RWPE2 (cell line): ENCODE measurements at regions not wholly inside any gene's neighbourhood (a gene's known extent, or its start where the extent isn't known, plus 50 kb on each side); places are given as distances from the start of the nearest gene placed in this dataset.

ENCODE experiments used
- ATAC-seq: fragments of 200-7000 bp; cut with Tn5 transposase; 3 replicates; pipeline ENCODE4 v1.9.1; 2021; ENCODE audit warnings: low read depth
- DNase-seq: peaks from one replicate; pipeline ENCODE4 v3.0.0-alpha.2; 2020; ENCODE audit warnings: low spot score
- H3K27ac ChIP-seq: fragments of 450-650 bp; 2 replicates; pipeline ENCODE4 v1.5.1; 2017; ENCODE audit warnings: mild to moderate bottlenecking; ENCODE audit not compliant: poor library complexity, severe bottlenecking
- H3K27me3 ChIP-seq: fragments of 250-450 bp; sonication (Bioruptor Pico); 2 replicates; pipeline ENCODE4 v1.5.1; 2021; ENCODE audit warnings: mild to moderate bottlenecking, moderate library complexity; ENCODE audit not compliant: insufficient read depth, poor library complexity, severe bottlenecking
- H3K36me3 ChIP-seq: fragments of 250-450 bp; sonication (Bioruptor Pico); 2 replicates; pipeline ENCODE4 v1.5.1; 2020; ENCODE audit warnings: low read depth, mild to moderate bottlenecking, moderate library complexity
- H3K4me1 ChIP-seq: fragments of 250-450 bp; sonication (Bioruptor Pico); 2 replicates; pipeline ENCODE4 v1.5.1; 2021; ENCODE audit warnings: mild to moderate bottlenecking, moderate library complexity; ENCODE audit not compliant: insufficient read depth, poor library complexity, severe bottlenecking
- H3K4me3 ChIP-seq: fragments of 250-450 bp; sonication (Bioruptor Pico); 2 replicates; pipeline ENCODE4 v1.5.1; 2021; ENCODE audit warnings: mild to moderate bottlenecking, moderate library complexity; ENCODE audit not compliant: severe bottlenecking
- H3K9me3 ChIP-seq: fragments of 250-450 bp; sonication (Bioruptor Pico); 2 replicates; pipeline ENCODE4 v1.5.1; 2021; ENCODE audit warnings: mild to moderate bottlenecking, moderate library complexity; ENCODE audit not compliant: severe bottlenecking
- TF ChIP-seq, protein P1 (sequence below): fragments of 450-650 bp; IDR thresholded peaks from one replicate; pipeline ENCODE4 v1.5.1; 2017; ENCODE audit warnings: mild to moderate bottlenecking, moderate library complexity; ENCODE audit not compliant: poor library complexity, severe bottlenecking

DNA sequence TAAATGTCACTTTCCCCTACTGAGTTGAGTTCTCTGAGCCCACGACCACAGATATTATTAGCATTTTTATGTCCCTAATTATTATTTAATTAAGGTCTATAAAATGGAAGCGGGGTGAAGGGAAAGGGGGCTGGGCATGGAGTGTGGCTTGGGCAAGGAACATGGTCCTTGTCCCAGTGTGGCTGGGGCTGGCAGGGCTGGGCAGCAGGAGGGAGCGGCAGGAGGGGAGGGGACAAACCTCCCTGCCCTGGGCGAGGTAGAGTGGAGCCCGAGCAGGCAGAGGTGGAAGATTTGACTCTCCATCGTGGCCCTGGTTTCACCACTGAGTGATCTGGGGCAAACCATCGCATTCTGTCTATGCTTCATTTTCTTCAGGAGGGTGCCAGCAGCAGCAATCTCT, 402.9 kb upstream of the C2CD4B start:
- Histone ChIP-seq H3K4me1 (peaks cover 16% of the 10 kb centered on the region), H3K36me3 (no peaks in the 10 kb centered on the region), H3K9me3 (no peaks in the 10 kb centered on the region), H3K27ac (no peak overlapping the region), H3K4me3 (no peak overlapping the region), H3K27me3 (no peaks in the 10 kb centered on the region)
- ATAC-seq = no peak
- no peak for DNase-seq
- TF ChIP-seq, protein P1, sequence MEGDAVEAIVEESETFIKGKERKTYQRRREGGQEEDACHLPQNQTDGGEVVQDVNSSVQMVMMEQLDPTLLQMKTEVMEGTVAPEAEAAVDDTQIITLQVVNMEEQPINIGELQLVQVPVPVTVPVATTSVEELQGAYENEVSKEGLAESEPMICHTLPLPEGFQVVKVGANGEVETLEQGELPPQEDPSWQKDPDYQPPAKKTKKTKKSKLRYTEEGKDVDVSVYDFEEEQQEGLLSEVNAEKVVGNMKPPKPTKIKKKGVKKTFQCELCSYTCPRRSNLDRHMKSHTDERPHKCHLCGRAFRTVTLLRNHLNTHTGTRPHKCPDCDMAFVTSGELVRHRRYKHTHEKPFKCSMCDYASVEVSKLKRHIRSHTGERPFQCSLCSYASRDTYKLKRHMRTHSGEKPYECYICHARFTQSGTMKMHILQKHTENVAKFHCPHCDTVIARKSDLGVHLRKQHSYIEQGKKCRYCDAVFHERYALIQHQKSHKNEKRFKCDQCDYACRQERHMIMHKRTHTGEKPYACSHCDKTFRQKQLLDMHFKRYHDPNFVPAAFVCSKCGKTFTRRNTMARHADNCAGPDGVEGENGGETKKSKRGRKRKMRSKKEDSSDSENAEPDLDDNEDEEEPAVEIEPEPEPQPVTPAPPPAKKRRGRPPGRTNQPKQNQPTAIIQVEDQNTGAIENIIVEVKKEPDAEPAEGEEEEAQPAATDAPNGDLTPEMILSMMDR = no peak

DNA sequence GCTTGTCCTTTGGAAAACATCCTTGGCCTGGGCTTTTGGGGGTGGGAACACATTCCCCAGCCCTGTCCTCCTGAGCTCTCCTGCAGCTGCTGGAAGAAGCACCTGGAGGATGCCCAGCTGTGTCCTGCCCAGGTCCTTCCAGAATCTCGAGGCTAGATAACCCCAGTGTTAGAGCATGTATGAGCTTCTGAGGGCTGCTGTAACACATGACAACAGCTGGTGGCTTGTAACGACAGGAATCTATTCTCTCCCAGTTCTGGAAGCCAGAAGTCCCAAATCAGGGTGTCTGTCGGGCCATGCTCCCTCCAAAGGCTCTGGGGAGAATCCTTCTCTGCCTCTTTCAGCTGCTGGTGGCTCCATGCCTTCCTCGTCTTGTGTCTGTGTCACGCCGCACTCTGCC, 403.6 kb upstream of the C2CD4B start:
- ATAC-seq = no peak
- TF ChIP-seq, protein P1 = no peak

DNA sequence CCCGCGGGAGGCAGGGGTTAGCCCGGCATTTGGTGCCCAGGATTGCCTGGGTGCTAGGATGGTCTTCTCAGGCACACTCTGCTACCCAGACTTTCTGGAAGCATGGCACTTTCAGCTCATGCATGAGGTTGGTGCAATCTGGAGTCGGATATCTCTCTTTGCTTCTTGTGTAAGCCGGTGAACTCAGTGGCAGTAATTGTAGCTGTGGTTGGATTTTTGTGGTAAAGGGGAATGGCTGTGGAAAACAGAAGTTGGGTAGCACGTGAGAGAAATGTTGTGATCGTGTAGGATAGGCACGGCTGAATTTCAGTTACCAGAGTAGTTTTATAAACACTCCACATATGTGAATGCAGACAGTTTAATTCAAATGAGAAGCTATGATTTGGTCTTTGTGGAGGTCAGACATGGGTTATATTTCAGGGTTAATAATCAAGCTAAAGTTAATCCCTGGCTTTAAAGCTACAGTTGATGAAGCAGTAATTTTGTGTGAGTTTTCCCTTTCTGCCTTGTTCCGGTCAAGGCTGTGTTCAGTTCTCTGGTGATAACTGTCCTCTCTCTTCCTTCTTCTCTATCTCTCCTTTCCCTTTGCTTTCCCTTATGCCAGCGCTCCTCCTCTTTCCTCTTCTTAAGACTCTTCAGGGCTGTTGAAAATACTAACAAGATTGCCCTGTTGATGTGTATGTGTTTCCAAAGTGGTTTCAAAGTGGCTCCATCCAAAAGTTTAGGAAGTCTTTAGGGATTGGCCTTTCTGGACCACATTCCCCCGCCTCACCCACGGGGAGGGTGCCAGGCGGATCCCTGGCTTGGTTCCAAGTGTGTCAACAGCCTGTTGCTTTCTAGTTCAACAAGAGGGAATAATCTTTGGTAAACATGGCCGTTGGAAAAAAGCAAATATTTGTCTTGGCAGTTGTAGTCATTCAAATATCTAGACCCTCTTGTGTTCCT, 404.6 kb upstream of the C2CD4B start:
- Histone ChIP-seq H3K27me3 (no peaks in the 10 kb centered on the region), H3K4me1 (peaks cover 16% of the 10 kb centered on the region), H3K4me3 (no peak overlapping the region), H3K36me3 (no peaks in the 10 kb centered on the region), H3K9me3 (no peaks in the 10 kb centered on the region), H3K27ac (no peak overlapping the region)
- DNase-seq (no peak), ATAC-seq (peak; percentile 55)
- TF ChIP-seq, protein P1 = no peak

More for the DNA sequence above, 403.6 kb upstream of the C2CD4B start:
- DNase-seq = no peak
- Histone ChIP-seq H3K9me3 (no peaks in the 10 kb centered on the region), H3K27me3 (no peaks in the 10 kb centered on the region), H3K4me3 (no peak overlapping the region), H3K4me1 (peaks cover 16% of the 10 kb centered on the region), H3K36me3 (no peaks in the 10 kb centered on the region), H3K27ac (no peak overlapping the region)

DNA sequence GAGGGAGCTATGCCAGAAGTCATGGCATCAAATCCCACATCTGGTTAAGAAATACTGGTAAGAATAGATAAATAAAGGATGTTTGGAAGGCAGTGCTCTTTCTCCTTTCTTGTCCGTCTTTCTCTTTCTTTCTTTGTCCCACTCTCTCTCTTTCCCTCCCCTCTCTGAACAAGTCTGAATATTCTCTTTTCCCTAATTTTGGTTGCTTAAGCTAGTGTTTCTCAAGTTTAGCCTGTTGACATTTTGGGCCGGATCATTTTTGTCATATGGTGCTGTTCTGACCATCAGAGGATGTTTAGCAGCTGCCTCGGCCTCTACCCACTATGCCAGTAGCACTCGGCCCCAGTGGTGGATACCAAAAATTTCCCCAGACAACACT, 405.3 kb upstream of the C2CD4B start:
- TF ChIP-seq, protein P1 = no peak
- ATAC-seq (no peak), DNase-seq (no peak)
- Histone ChIP-seq H3K9me3 (no peaks in the 10 kb centered on the region), H3K4me1 (peaks cover 16% of the 10 kb centered on the region), H3K36me3 (no peaks in the 10 kb centered on the region), H3K27ac (no peak overlapping the region), H3K27me3 (no peaks in the 10 kb centered on the region), H3K4me3 (no peak overlapping the region)

DNA sequence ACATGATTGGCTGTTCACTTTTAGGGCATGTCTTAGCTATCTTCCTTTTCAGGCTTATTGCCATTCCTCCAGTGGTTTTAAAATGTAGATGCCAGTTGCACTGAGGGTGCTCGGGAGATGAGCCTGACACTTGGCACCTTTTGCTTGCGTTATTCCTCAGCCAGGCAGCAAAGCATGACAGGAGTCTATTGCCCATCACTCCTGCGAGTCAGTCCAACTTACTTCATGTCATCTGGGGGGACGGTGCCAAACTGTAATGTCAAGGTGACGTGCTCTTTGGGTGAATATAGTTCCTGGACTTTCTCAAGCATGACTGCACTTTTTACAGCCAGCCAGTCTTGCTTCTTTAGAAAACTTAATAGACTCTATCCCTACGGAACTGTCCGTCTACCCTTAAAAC, 406.0 kb upstream of the C2CD4B start:
- Histone ChIP-seq H3K9me3 (no peaks in the 10 kb centered on the region), H3K27me3 (no peaks in the 10 kb centered on the region), H3K27ac (no peak overlapping the region), H3K4me3 (no peak overlapping the region), H3K36me3 (no peaks in the 10 kb centered on the region), H3K4me1 (peaks cover 14% of the 10 kb centered on the region)
- DNase-seq (no peak), ATAC-seq (no peak)
- TF ChIP-seq, protein P1 = no peak
